Neural cell (in vitro differentiated cells): ENCODE measurements at regions not wholly inside any gene's neighbourhood (a gene's known extent, or its start where the extent isn't known, plus 50 kb on each side); places are given as distances from the start of the nearest gene placed in this dataset.

ENCODE experiments used
- H2AFZ ChIP-seq: fragments of 200-600, 300-800 bp; sonication (generic), shearing (Covaris generic); 2 replicates; pipeline ENCODE4 v1.6.0; 2014; ENCODE audit warnings: low read depth, mild to moderate bottlenecking, antibody characterized with exemption, low read length, moderate library complexity
- H3F3A ChIP-seq: fragments of 200-600 bp; shearing (Covaris generic); 2 replicates; pipeline ENCODE4 v1.6.1; 2016; ENCODE audit warnings: mild to moderate bottlenecking, moderate library complexity, mixed read lengths, antibody characterized with exemption, low read length; ENCODE audit not compliant: insufficient read depth, poor library complexity, severe bottlenecking
- H3K27ac ChIP-seq: fragments of 200-600, 300-800 bp; sonication (generic), shearing (Covaris generic); 2 replicates; pipeline ENCODE4 v1.5.1; 2014; ENCODE audit warnings: mild to moderate bottlenecking, low read length, moderate library complexity
- H3K27me3 ChIP-seq: fragments of 300-800, 200-600 bp; sonication (generic), shearing (Covaris generic); 2 replicates; pipeline ENCODE4 v1.6.0; 2014; ENCODE audit warnings: mild to moderate bottlenecking, low read depth, low read length, moderate library complexity; ENCODE audit not compliant: insufficient read depth
- H3K36me3 ChIP-seq: fragments of 300-800, 200-600 bp; sonication (generic), shearing (Covaris generic); 2 replicates; pipeline ENCODE4 v1.5.1; 2014; ENCODE audit warnings: mild to moderate bottlenecking, antibody characterized with exemption, low read length, moderate library complexity; ENCODE audit not compliant: insufficient read depth
- H3K4me2 ChIP-seq: fragments of 300-800, 200-600 bp; sonication (generic), shearing (Covaris generic); 2 replicates; pipeline ENCODE4 v1.6.0; 2014; ENCODE audit warnings: mild to moderate bottlenecking, low read length
- H3K4me3 ChIP-seq: fragments of 300-800, 200-600 bp; sonication (generic), shearing (Covaris generic); 2 replicates; pipeline ENCODE4 v1.5.1; 2014; ENCODE audit warnings: mild to moderate bottlenecking, low read length, moderate library complexity
- H3K79me2 ChIP-seq: fragments of 200-600 bp; shearing (Covaris generic); replicated peaks from 2 replicates; pipeline ENCODE4 v1.6.0; 2014; ENCODE audit warnings: mild to moderate bottlenecking, low read length, moderate library complexity; ENCODE audit not compliant: insufficient read depth
- H3K9ac ChIP-seq: fragments of 300-800, 200-600 bp; sonication (generic), shearing (Covaris generic); 2 replicates; pipeline ENCODE4 v1.6.1; 2016; ENCODE audit warnings: mild to moderate bottlenecking, low read length, mixed read lengths
- H3K9me2 ChIP-seq: fragments of 200-600 bp; shearing (Covaris generic); 2 replicates; pipeline ENCODE4 v1.6.1; 2016; ENCODE audit warnings: mild to moderate bottlenecking, low read length, mixed read lengths; ENCODE audit not compliant: insufficient read depth
- H3K9me3 ChIP-seq: fragments of 200-600, 300-800 bp; sonication (generic), shearing (Covaris generic); 2 replicates; pipeline ENCODE4 v1.6.1; 2016; ENCODE audit warnings: mild to moderate bottlenecking, mixed run types, low read length, moderate library complexity, mixed read lengths
- H4K20me1 ChIP-seq: fragments of 200-600 bp; shearing (Covaris generic); 2 replicates; pipeline ENCODE4 v1.6.1; 2016; ENCODE audit warnings: mild to moderate bottlenecking, mixed run types; ENCODE audit not compliant: insufficient read depth
- EP300 ChIP-seq: fragments of 450-650 bp; conservative IDR thresholded peaks from 2 replicates; pipeline ENCODE4 v1.6.1; 2014; ENCODE audit warnings: antibody characterized with exemption, mild to moderate bottlenecking, moderate library complexity; ENCODE audit not compliant: poor library complexity, severe bottlenecking
- EZH2 ChIP-seq: fragments of 200-600, 300-800 bp; shearing (Covaris generic), sonication (generic); IDR thresholded peaks from 2 replicates; pipeline ENCODE4 v1.6.1; 2014; ENCODE audit warnings: antibody characterized with exemption, low read length, borderline replicate concordance, mild to moderate bottlenecking; ENCODE audit not compliant: insufficient read depth, poor library complexity, severe bottlenecking
- MXI1 ChIP-seq: fragments of 450-650 bp; conservative IDR thresholded peaks from 2 replicates; pipeline ENCODE4 v1.6.1; 2014; ENCODE audit warnings: antibody characterized with exemption, mild to moderate bottlenecking; ENCODE audit not compliant: poor library complexity, severe bottlenecking
- POLR2AphosphoS5 ChIP-seq: IDR thresholded peaks from 2 replicates; pipeline ENCODE4 v1.6.1; 2012
- RAD21 ChIP-seq: fragments of 450-650 bp; conservative IDR thresholded peaks from 2 replicates; pipeline ENCODE4 v1.6.1; 2014; ENCODE audit warnings: antibody characterized with exemption, mild to moderate bottlenecking, moderate library complexity
- SMC3 ChIP-seq: fragments of 450-650 bp; conservative IDR thresholded peaks from 2 replicates; pipeline ENCODE4 v1.6.1; 2014; ENCODE audit warnings: antibody characterized with exemption, mild to moderate bottlenecking, moderate library complexity; ENCODE audit not compliant: poor library complexity
- TAF1 ChIP-seq: IDR thresholded peaks from 2 replicates; pipeline ENCODE4 v1.6.1; 2012; ENCODE audit warnings: low read depth
- TF ChIP-seq, protein P1 (sequence below): fragments of 450-650 bp; IDR thresholded peaks from 2 replicates; pipeline ENCODE4 v1.5.1; 2014; ENCODE audit warnings: antibody characterized with exemption, mild to moderate bottlenecking, moderate library complexity; ENCODE audit not compliant: poor library complexity, severe bottlenecking
- TF ChIP-seq, protein P2 (sequence below): IDR thresholded peaks from 2 replicates; pipeline ENCODE4 v1.6.1; 2012; ENCODE audit warnings: borderline replicate concordance

DNA sequence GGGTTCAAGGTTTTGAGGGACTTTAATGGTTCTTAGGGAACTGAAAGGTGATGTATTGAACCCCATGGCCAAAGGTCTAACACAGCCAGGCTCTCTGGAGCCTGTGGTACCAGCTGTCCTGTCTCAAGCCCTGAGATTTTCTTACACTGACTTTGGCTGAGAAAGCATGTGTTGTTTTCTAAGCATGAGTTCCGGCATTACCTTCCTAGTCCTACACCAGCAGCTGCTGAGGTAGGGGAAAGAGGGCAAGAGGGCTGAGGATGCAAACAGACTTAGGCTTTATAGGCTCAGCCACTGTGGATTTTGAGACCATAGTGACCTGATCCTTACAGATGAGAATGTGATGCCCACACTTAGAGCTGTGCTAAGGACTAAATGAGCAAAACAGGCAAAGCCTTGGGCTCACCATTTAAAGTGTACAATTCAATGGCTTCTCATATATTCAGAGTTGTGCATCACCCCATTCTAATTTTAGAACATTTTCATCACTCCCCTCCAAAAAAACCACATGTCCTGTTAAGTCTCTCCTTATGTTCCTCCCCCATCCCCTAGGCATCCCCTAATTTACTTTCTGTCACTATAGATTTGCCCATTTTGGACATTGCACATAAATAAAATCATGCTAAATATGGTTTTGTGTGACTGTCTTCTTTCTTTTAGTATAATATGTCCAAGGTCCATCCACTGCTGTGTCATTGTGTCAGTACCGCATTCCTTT lies 99.7 kb upstream of the OTOS start:
- no peaks in the 10 kb centered on the region for H3K27me3 ChIP-seq
- TF ChIP-seq EP300 (no peak), RAD21 (no peak), EZH2 (no peak), POLR2AphosphoS5 (no peak), TAF1 (no peak), MXI1 (no peak), SMC3 (no peak)
- TF ChIP-seq, protein P1, sequence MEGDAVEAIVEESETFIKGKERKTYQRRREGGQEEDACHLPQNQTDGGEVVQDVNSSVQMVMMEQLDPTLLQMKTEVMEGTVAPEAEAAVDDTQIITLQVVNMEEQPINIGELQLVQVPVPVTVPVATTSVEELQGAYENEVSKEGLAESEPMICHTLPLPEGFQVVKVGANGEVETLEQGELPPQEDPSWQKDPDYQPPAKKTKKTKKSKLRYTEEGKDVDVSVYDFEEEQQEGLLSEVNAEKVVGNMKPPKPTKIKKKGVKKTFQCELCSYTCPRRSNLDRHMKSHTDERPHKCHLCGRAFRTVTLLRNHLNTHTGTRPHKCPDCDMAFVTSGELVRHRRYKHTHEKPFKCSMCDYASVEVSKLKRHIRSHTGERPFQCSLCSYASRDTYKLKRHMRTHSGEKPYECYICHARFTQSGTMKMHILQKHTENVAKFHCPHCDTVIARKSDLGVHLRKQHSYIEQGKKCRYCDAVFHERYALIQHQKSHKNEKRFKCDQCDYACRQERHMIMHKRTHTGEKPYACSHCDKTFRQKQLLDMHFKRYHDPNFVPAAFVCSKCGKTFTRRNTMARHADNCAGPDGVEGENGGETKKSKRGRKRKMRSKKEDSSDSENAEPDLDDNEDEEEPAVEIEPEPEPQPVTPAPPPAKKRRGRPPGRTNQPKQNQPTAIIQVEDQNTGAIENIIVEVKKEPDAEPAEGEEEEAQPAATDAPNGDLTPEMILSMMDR = no peak
- TF ChIP-seq, protein P2, sequence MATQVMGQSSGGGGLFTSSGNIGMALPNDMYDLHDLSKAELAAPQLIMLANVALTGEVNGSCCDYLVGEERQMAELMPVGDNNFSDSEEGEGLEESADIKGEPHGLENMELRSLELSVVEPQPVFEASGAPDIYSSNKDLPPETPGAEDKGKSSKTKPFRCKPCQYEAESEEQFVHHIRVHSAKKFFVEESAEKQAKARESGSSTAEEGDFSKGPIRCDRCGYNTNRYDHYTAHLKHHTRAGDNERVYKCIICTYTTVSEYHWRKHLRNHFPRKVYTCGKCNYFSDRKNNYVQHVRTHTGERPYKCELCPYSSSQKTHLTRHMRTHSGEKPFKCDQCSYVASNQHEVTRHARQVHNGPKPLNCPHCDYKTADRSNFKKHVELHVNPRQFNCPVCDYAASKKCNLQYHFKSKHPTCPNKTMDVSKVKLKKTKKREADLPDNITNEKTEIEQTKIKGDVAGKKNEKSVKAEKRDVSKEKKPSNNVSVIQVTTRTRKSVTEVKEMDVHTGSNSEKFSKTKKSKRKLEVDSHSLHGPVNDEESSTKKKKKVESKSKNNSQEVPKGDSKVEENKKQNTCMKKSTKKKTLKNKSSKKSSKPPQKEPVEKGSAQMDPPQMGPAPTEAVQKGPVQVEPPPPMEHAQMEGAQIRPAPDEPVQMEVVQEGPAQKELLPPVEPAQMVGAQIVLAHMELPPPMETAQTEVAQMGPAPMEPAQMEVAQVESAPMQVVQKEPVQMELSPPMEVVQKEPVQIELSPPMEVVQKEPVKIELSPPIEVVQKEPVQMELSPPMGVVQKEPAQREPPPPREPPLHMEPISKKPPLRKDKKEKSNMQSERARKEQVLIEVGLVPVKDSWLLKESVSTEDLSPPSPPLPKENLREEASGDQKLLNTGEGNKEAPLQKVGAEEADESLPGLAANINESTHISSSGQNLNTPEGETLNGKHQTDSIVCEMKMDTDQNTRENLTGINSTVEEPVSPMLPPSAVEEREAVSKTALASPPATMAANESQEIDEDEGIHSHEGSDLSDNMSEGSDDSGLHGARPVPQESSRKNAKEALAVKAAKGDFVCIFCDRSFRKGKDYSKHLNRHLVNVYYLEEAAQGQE = no peak

DNA sequence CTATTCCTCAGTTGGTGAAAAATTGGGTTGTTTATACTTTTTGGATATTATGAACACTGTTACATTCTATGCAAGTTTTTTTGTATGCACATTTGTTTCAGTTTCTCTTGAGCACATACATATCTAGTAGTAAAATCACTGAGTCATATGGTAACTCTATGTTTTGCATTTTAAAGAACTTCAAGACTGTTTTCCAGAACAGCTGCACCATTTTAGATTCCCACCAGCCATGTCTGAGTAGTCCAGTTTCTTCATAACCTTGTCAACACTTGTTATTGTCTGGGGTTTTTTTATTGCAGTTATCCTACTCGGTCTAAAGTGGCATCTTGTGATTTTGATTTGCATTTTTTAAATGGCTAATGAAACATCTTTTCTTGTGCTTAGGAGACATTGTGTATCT lies 100.3 kb upstream of the OTOS start:
- TF ChIP-seq RAD21 = no peak
- no peak for TF ChIP-seq TAF1
- TF ChIP-seq, protein P1 = no peak
- no peak for TF ChIP-seq SMC3
- no peak for TF ChIP-seq EZH2
- TF ChIP-seq, protein P2 = no peak
- no peak for TF ChIP-seq MXI1
- no peak for TF ChIP-seq POLR2AphosphoS5
- no peak for TF ChIP-seq EP300
- H3K27ac ChIP-seq = no peak overlapping the region

More for the DNA sequence above, 99.7 kb upstream of the OTOS start:
- no peak overlapping the region for H2AFZ ChIP-seq
- H3F3A ChIP-seq = no peaks in the 10 kb centered on the region
- no peaks in the 10 kb centered on the region for H3K9me3 ChIP-seq
- H4K20me1 ChIP-seq = no peaks in the 10 kb centered on the region
- H3K9me2 ChIP-seq = no peaks in the 10 kb centered on the region
- no peaks in the 10 kb centered on the region for H3K79me2 ChIP-seq
- no peak overlapping the region for H3K9ac ChIP-seq
- H3K4me2 ChIP-seq = no peak overlapping the region
- H3K4me3 ChIP-seq = no peak overlapping the region
- no peaks in the 10 kb centered on the region for H3K36me3 ChIP-seq
- no peak overlapping the region for H3K27ac ChIP-seq

More for the DNA sequence above, 100.3 kb upstream of the OTOS start:
- no peaks in the 10 kb centered on the region for H3K27me3 ChIP-seq
- H3K4me2 ChIP-seq = no peak overlapping the region
- H3K9me3 ChIP-seq = no peaks in the 10 kb centered on the region
- no peaks in the 10 kb centered on the region for H4K20me1 ChIP-seq
- no peaks in the 10 kb centered on the region for H3K36me3 ChIP-seq
- no peak overlapping the region for H3K4me3 ChIP-seq
- H3K9ac ChIP-seq = no peak overlapping the region
- H3K9me2 ChIP-seq = no peaks in the 10 kb centered on the region
- no peaks in the 10 kb centered on the region for H3F3A ChIP-seq
- H2AFZ ChIP-seq = no peak overlapping the region
- H3K79me2 ChIP-seq = no peaks in the 10 kb centered on the region
